ENCODE measurements at regions not wholly inside any gene's neighbourhood (a gene's known extent, or its start where the extent isn't known, plus 50 kb on each side); places are given as distances from the start of the nearest gene placed in this dataset.

DNA sequence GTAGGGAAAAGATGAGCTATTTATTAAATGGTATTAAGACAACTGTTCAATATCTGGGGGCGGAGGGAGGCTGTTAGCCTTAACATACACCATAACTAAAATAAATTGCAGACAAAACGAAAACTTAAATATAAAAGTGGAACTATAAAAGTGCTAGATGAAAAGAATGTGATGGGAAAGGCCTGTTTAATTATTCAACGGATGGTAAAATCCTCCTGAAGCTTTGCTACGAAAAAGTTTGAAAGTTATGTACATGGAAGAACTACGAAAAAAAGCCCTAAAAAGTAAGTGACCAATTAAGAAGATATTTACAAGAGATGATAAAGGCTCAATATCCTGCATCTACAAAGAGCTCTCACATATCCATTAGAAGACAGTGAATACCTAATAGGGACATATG lies 197.8 kb upstream of the IER5L start:
- POLR2A ChIA-PET = interaction anchor here (0.7 to 1.4 kb wide), 2 partner anchors 24 to 202 kb away, joined by 3 to 4 read pairs; no protein-coding TSS in a partner anchor
- no peak for DNase-seq (ENCODE audit: unreplicated experiment)
- no peaks in the 10 kb centered on the region for H3K4me1 Mint-ChIP-seq (ENCODE audit: insufficient read depth, unreplicated experiment)

DNA sequence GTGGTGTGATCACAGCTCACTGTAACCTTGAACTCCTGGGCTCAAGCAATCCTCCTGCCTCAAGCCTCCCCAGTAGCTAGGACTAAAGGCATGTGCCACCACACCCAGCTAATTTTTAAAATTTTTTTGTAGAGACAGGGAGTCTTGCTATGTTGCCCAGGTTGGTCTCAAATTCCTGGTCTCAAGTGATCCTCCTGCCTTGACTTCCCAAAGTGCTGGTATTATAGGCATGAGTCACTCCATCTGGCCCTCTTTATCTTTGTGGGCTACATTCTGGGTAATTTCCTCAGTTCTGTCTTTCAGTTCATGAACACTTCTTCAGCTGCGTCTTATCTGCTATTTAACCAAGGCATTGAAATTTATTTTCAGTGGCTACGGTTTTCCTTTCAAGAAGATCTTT lies 196.6 kb upstream of the IER5L start:
- no peak for DNase-seq (ENCODE audit: unreplicated experiment)
- Mint-ChIP-seq H3K36me3 (ENCODE audit: insufficient read depth, unreplicated experiment) (peaks cover 6% of the 10 kb centered on the region), H3K27me3 (ENCODE audit: insufficient read depth, unreplicated experiment) (no peaks in the 10 kb centered on the region), H3K27ac (ENCODE audit: low read depth, unreplicated experiment) (no peak overlapping the region), H3K9me3 (ENCODE audit: unreplicated experiment) (no peaks in the 10 kb centered on the region), H3K4me3 (ENCODE audit: unreplicated experiment) (no peak overlapping the region), H3K4me1 (ENCODE audit: insufficient read depth, unreplicated experiment) (no peaks in the 10 kb centered on the region)
- no TSS peak for BruUV-seq (replicated peaks)
- intact Hi-C loops (cut with micrococcal nuclease) = no loop called here
- ChIA-PET POLR2A (no interaction called here), CTCF (no interaction called here)
- TF ChIP-seq, protein P1, sequence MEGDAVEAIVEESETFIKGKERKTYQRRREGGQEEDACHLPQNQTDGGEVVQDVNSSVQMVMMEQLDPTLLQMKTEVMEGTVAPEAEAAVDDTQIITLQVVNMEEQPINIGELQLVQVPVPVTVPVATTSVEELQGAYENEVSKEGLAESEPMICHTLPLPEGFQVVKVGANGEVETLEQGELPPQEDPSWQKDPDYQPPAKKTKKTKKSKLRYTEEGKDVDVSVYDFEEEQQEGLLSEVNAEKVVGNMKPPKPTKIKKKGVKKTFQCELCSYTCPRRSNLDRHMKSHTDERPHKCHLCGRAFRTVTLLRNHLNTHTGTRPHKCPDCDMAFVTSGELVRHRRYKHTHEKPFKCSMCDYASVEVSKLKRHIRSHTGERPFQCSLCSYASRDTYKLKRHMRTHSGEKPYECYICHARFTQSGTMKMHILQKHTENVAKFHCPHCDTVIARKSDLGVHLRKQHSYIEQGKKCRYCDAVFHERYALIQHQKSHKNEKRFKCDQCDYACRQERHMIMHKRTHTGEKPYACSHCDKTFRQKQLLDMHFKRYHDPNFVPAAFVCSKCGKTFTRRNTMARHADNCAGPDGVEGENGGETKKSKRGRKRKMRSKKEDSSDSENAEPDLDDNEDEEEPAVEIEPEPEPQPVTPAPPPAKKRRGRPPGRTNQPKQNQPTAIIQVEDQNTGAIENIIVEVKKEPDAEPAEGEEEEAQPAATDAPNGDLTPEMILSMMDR (IDR thresholded peaks at IDR 0.05; ENCODE audit: unreplicated experiment) = no peak

More for the DNA sequence above, 197.8 kb upstream of the IER5L start:
- no peaks in the 10 kb centered on the region for H3K27me3 Mint-ChIP-seq (ENCODE audit: insufficient read depth, unreplicated experiment)
- BruUV-seq (replicated peaks) = no TSS peak
- TF ChIP-seq, protein P1 (IDR thresholded peaks at IDR 0.05; ENCODE audit: unreplicated experiment) = no peak
- no peak overlapping the region for H3K27ac Mint-ChIP-seq (ENCODE audit: low read depth, unreplicated experiment)
- H3K36me3 Mint-ChIP-seq (ENCODE audit: insufficient read depth, unreplicated experiment) = peaks cover 6% of the 10 kb centered on the region
- intact Hi-C loops (cut with micrococcal nuclease) = no loop called here
- H3K9me3 Mint-ChIP-seq (ENCODE audit: unreplicated experiment) = no peaks in the 10 kb centered on the region
- CTCF ChIA-PET = interaction anchor here (0.6 to 0.7 kb wide), 2 partner anchors 41 to 1840 kb away, joined by 3 to 4 read pairs; no protein-coding TSS in a partner anchor
- no peak overlapping the region for H3K4me3 Mint-ChIP-seq (ENCODE audit: unreplicated experiment)

DNA sequence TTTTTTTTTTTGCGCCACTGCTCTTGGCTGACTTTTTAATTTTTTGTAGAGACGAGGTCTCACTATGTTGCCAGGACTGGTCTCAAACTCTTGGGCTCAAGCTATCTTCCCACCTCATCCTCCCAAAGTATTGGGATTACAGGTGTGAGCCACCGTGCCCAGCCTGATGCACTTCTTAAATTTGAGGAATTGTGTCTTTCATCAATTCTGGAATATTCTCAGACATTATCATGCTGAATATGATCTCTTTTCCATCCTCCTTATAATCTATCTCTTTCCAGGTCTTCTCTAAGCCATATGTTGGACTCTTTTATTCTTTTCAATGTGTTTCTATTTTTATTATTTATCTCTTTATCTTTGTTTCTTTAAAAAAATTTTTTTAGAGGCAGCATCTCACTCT lies 196.2 kb upstream of the IER5L start:
- POLR2A ChIA-PET = no interaction called here
- CTCF ChIA-PET = no interaction called here
- intact Hi-C loops (cut with micrococcal nuclease) = no loop called here
- no peaks in the 10 kb centered on the region for H3K9me3 Mint-ChIP-seq (ENCODE audit: unreplicated experiment)
- H3K4me1 Mint-ChIP-seq (ENCODE audit: insufficient read depth, unreplicated experiment) = no peaks in the 10 kb centered on the region
- no TSS peak for BruUV-seq (replicated peaks)
- no peaks in the 10 kb centered on the region for H3K27me3 Mint-ChIP-seq (ENCODE audit: insufficient read depth, unreplicated experiment)
- H3K4me3 Mint-ChIP-seq (ENCODE audit: unreplicated experiment) = no peak overlapping the region
- H3K27ac Mint-ChIP-seq (ENCODE audit: low read depth, unreplicated experiment) = no peak overlapping the region
- TF ChIP-seq, protein P1 (IDR thresholded peaks at IDR 0.05; ENCODE audit: unreplicated experiment) = no peak
- H3K36me3 Mint-ChIP-seq (ENCODE audit: insufficient read depth, unreplicated experiment) = peaks cover 6% of the 10 kb centered on the region
- no peak for DNase-seq (ENCODE audit: unreplicated experiment)

DNA sequence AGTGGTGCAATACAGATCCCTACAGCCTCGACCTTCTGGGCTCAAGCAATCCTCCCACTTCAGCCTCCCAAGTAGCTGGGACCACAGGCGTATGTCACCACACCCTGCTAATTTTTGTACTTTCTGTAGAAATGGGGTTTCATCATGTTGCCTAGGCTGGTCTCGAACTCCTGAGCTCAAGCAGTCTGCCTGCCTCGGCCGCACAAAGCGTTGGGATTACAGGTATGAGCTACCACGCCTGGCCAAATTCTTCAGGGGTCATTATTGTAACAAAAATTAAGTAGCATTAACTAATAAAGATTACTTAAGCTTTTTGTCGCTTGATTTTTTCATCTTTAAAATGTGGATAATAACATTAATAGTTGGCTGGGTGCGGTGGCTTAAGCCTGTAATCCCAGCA lies 195.3 kb upstream of the IER5L start:
- H3K27ac Mint-ChIP-seq (ENCODE audit: low read depth, unreplicated experiment) = no peak overlapping the region
- H3K9me3 Mint-ChIP-seq (ENCODE audit: unreplicated experiment) = no peaks in the 10 kb centered on the region
- no peaks in the 10 kb centered on the region for H3K4me1 Mint-ChIP-seq (ENCODE audit: insufficient read depth, unreplicated experiment)
- BruUV-seq (replicated peaks) = no TSS peak
- peaks cover 6% of the 10 kb centered on the region for H3K36me3 Mint-ChIP-seq (ENCODE audit: insufficient read depth, unreplicated experiment)
- POLR2A ChIA-PET = no interaction called here
- CTCF ChIA-PET = no interaction called here
- intact Hi-C loops (cut with micrococcal nuclease) = no loop called here
- H3K4me3 Mint-ChIP-seq (ENCODE audit: unreplicated experiment) = no peak overlapping the region
- TF ChIP-seq, protein P1 (IDR thresholded peaks at IDR 0.05; ENCODE audit: unreplicated experiment) = no peak
- no peak for DNase-seq (ENCODE audit: unreplicated experiment)
- no peaks in the 10 kb centered on the region for H3K27me3 Mint-ChIP-seq (ENCODE audit: insufficient read depth, unreplicated experiment)

Data from MCF 10A (cell line).